AG10803 (cell line): ENCODE measurements at regions not wholly inside any gene's neighbourhood (a gene's known extent, or its start where the extent isn't known, plus 50 kb on each side); places are given as distances from the start of the nearest gene placed in this dataset.

ENCODE experiments used
- DNase-seq: peaks from one replicate; pipeline ENCODE4 v3.0.0; 2010; ENCODE audit warnings: low read depth
- H3K4me3 ChIP-seq: 2 replicates; pipeline ENCODE4 v1.5.1; 2011; ENCODE audit warnings: mild to moderate bottlenecking, low read length, control low read depth
- TF ChIP-seq, protein P1 (sequence below): conservative IDR thresholded peaks from 2 replicates; pipeline ENCODE4 v1.5.1; 2011; ENCODE audit warnings: mild to moderate bottlenecking, low read length, control low read depth, inconsistent platforms

DNA sequence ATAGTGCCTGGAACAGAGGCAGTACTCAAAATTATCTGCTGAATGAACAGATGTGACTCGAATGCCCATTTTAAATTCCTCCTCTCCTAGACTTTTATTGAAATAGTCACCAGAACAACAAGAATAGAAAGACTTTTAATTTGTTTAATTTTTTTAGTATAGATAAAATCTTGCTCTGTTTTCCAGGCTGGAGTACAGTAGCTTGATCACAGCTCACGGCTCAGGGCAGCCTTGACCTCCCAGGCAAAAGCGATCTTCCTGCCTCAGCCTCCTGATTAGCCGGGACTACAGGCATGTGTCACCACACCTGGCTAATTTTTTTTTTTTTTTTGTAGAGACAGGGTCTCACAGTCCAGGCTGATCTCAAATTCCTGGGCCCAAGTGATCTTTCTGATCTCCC, 120.9 kb upstream of the FREM2 start:
- no peak for DNase-seq
- TF ChIP-seq, protein P1, sequence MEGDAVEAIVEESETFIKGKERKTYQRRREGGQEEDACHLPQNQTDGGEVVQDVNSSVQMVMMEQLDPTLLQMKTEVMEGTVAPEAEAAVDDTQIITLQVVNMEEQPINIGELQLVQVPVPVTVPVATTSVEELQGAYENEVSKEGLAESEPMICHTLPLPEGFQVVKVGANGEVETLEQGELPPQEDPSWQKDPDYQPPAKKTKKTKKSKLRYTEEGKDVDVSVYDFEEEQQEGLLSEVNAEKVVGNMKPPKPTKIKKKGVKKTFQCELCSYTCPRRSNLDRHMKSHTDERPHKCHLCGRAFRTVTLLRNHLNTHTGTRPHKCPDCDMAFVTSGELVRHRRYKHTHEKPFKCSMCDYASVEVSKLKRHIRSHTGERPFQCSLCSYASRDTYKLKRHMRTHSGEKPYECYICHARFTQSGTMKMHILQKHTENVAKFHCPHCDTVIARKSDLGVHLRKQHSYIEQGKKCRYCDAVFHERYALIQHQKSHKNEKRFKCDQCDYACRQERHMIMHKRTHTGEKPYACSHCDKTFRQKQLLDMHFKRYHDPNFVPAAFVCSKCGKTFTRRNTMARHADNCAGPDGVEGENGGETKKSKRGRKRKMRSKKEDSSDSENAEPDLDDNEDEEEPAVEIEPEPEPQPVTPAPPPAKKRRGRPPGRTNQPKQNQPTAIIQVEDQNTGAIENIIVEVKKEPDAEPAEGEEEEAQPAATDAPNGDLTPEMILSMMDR, result no peak
- no peak overlapping the region for H3K4me3 ChIP-seq

DNA sequence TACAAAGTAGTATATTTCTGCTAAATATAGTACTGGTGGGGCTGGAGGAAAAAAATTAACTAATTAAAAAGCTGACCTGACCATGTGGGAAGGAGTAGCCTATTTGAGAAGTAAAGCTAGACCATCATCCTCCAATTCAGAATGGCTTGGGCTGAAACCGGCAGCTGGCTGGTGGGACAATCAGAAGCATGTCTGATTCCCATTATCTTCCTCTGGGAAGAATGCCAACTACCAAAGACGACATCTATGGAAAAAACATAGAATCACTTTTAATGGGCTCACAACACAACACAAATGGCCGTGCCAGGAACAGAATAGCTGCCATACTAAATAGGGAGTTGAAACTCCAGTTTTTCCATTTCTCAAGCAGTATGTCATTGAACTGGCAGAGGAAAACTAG, 120.4 kb upstream of the FREM2 start:
- no peak overlapping the region for H3K4me3 ChIP-seq
- no peak for DNase-seq
- TF ChIP-seq, protein P1, result no peak

DNA sequence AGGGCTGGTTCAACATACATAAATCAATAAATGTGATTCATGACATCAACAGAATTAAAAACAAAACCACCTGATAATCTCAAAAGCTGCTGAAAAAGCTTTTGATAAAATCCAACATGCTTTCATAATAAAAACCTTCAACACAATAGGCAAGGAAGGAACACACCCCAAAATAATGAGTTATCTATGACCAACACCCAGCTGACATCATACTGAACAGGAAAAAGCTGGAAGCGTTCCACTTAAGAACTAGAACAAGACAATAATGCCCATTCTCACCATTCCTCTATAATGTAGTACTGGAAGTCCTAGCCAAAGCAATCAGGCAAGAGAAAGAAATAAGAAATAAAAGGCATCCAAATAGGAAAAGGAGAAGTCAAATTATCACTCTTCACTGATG, 116.2 kb upstream of the FREM2 start:
- no peak overlapping the region for H3K4me3 ChIP-seq
- DNase-seq, result no peak
- TF ChIP-seq, protein P1, result no peak

DNA sequence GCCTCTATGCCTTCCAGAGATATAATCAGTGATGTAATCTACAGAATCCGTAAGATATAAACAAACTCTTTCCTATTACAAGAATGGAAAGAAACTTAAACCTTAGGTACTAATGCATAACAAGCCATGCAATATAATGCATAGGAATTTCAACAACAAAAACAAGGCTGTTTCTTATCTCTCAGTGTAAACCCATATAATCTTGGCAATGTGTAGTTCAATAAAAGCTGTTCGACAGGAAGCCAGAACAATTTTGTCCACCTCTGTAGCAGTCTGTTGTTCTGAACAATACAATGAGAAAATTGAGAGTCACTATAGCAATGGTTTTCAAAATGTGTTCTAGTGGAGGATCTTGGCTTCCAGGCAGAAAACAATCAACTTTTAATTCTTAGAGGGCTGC, 111.5 kb upstream of the FREM2 start:
- TF ChIP-seq, protein P1, result no peak
- H3K4me3 ChIP-seq, result no peak overlapping the region
- DNase-seq, result no peak

DNA sequence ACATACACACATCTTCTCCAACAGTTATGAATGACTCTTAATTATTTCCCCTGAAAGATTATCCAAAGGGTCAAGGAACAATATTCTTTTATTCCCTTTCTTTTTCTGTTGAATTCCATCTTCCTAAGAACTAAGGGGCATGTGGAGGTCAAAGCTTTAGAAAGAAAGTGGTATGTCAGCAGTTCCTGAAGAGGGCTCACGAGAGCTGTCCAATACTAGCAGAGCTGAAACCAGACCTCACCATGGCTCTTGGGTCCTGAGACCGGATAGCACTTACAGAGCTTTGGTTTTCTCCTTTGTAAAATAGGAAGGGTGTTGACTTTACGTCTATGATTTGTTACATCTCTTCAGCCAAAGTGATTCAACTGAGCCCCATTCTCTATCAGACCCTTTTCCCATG, 109.8 kb upstream of the FREM2 start:
- TF ChIP-seq, protein P1, result peak; percentile 8; the same call in 1 of the 2 replicates
- DNase-seq, result peak; percentile 4

DNA sequence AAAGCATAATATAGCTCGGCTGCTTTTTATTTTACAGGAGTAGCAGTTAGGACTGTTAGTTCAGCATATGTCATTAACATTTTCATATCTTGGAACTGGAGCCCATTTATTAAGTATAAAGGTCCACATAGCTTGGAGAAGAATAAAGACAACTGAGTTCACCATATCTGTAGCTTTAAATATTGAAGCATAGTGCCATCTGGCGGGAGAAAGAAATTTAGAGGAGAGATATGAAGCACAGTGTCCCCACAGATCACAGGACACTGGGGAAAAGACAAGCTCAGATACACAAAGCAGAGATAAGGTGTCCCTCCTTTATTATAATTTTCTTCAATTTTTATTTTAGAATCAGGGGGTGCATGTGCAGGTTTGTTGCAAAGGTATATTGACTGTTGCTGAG, 104.7 kb upstream of the FREM2 start:
- TF ChIP-seq, protein P1, result peak; percentile 41
- no peak overlapping the region for H3K4me3 ChIP-seq
- peak; percentile 31 for DNase-seq

More for the DNA sequence above, 109.8 kb upstream of the FREM2 start:
- H3K4me3 ChIP-seq, result no peak overlapping the region

DNA sequence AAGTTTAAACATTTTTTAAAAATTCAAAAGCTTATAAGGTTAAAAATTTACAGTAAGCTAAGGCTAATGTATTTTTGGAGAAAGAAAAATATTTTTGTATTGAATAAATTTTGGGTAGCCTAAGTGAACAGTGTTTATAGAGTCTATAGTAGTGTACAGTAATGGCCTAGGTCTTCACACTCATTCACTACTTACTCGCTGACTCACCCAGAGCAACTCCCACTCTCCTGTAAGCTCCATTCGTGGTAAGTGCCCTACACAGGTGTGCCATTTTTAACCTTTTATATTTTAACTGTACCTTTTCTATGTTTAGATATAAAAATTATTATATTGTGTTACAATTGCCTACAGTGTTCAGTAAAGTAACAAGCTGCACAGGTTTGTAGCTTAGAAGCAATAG, 96.6 kb upstream of the FREM2 start:
- no peak overlapping the region for H3K4me3 ChIP-seq
- TF ChIP-seq, protein P1, result no peak
- DNase-seq, result no peak
